Activated CD8-positive, alpha-beta T cell treated with anti-CD3 and anti-CD28 coated beads for 36 hours (primary cell): ENCODE measurements at regions not wholly inside any gene's neighbourhood (a gene's known extent, or its start where the extent isn't known, plus 50 kb on each side); places are given as distances from the start of the nearest gene placed in this dataset.

ENCODE experiments used
- ATAC-seq: fragments of 200-7000 bp; cut with Tn5 transposase; one replicate; pipeline ENCODE4 v1.10.0; 2021; ENCODE audit warnings: mild to moderate bottlenecking, moderate library complexity
- CTCF ChIA-PET: fragments of 350-600 bp; sonication (Branson Sonifier 250); formaldehyde crosslinking; loops from one replicate; lab custom pipeline; 2021; ENCODE audit warnings: antibody characterized with exemption; lab: Charles Lee
- POLR2A ChIA-PET: fragments of 350-600 bp; sonication (Branson Sonifier 250); formaldehyde crosslinking; loops from one replicate; lab custom pipeline; 2021; ENCODE audit warnings: antibody characterized with exemption; lab: Charles Lee
- DNase-seq: peaks from one replicate; pipeline ENCODE4 v3.0.0-alpha.2; 2020
- H3K27ac Mint-ChIP-seq: one replicate; pipeline ENCODE4 v1.8.0; 2021; ENCODE audit warnings: mild to moderate bottlenecking, mixed read lengths
- H3K27me3 Mint-ChIP-seq: one replicate; pipeline ENCODE4 v1.8.0; 2021; ENCODE audit warnings: mixed read lengths
- H3K36me3 Mint-ChIP-seq: one replicate; pipeline ENCODE4 v1.8.0; 2021; ENCODE audit warnings: low read depth, mixed read lengths
- H3K4me1 Mint-ChIP-seq: one replicate; pipeline ENCODE4 v1.8.0; 2021; ENCODE audit warnings: low read depth, mixed read lengths
- H3K4me3 Mint-ChIP-seq: one replicate; pipeline ENCODE4 v1.8.0; 2021; ENCODE audit warnings: mild to moderate bottlenecking, moderate library complexity, mixed read lengths
- H3K9me3 Mint-ChIP-seq: one replicate; pipeline ENCODE4 v1.8.0; 2021; ENCODE audit warnings: mixed read lengths
- intact Hi-C: fragments of 100-400 bp; cut with micrococcal nuclease; formaldehyde crosslinking; loops from one replicate; pipeline ENCODE4 v1.10.0; 2022
- TF ChIP-seq, protein P1 (sequence below): fragments of 200-600 bp; IDR thresholded peaks from one replicate; pipeline ENCODE4 v1.8.0; 2022; ENCODE audit warnings: antibody characterized with exemption, mild to moderate bottlenecking

DNA sequence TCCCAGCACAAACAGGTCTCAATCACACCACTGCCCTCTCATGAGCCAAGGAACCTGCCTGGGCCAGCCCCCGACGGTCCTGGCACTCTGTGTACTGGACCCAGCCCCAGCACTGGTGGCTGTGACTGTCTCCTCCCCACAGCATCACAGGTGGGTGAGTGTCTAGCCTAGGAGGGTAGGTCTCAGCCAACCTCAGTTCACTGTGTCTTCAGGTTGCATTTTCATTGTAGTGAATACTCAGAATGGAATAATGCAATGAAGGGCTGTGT, 163.4 kb upstream of the NSMCE3 start:
- Mint-ChIP-seq H3K4me3 (no peak overlapping the region), H3K27me3 (peaks cover 6% of the 10 kb centered on the region), H3K4me1 (no peaks in the 10 kb centered on the region), H3K36me3 (no peaks in the 10 kb centered on the region), H3K27ac (no peak overlapping the region), H3K9me3 (no peaks in the 10 kb centered on the region)
- TF ChIP-seq, protein P1, sequence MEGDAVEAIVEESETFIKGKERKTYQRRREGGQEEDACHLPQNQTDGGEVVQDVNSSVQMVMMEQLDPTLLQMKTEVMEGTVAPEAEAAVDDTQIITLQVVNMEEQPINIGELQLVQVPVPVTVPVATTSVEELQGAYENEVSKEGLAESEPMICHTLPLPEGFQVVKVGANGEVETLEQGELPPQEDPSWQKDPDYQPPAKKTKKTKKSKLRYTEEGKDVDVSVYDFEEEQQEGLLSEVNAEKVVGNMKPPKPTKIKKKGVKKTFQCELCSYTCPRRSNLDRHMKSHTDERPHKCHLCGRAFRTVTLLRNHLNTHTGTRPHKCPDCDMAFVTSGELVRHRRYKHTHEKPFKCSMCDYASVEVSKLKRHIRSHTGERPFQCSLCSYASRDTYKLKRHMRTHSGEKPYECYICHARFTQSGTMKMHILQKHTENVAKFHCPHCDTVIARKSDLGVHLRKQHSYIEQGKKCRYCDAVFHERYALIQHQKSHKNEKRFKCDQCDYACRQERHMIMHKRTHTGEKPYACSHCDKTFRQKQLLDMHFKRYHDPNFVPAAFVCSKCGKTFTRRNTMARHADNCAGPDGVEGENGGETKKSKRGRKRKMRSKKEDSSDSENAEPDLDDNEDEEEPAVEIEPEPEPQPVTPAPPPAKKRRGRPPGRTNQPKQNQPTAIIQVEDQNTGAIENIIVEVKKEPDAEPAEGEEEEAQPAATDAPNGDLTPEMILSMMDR = no peak
- POLR2A ChIA-PET = no interaction called here
- no peak for DNase-seq
- intact Hi-C loops = no loop called here
- CTCF ChIA-PET = no interaction called here
- no peak for ATAC-seq

DNA sequence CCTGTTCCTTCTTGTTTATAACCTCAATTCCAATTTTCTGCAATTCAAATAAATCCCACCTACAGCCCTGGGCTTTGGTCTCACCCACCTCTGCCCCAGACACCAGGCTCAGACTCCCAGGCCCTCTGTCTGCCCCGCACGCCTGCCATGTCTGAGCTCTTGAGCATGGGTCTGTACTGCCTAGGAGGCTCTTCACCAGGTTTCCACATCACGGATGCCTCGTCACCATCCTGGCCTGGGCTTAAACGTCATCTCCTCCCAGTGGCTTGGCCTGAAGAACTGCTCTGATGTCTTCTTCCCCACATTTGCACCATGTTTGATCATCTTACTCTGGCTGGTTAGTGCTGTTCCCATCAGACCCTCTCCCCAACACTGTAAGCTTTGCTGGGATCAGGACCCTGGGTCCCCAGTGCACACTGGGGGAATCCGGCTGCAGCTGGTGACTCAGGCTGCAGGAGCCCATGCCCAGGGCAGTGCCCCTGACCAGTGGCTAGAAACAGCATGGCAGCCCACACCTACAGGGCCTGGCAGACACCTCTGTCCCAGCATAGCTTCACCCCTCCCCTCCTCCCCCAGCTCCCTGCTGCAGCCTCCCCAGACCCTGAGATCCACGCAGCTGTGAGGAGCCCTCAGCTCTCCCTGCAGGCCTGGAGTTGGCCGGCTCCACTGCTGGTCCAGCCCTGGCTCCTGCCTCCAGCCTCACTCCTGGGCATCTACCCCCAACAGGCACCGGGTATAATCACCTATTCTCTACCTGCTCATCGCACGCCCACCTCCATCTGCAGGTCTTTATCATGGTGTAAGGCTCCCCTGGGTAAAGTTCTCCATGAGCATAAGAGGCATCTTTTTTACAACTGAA, 162.8 kb upstream of the NSMCE3 start:
- ChIA-PET POLR2A (no interaction called here), CTCF (no interaction called here)
- no peaks in the 10 kb centered on the region for H3K36me3 Mint-ChIP-seq
- ATAC-seq (no peak), DNase-seq (no peak)
- TF ChIP-seq, protein P1 = no peak
- peaks cover 11% of the 10 kb centered on the region for H3K27me3 Mint-ChIP-seq
- intact Hi-C loops = no loop called here
- H3K9me3 Mint-ChIP-seq = no peaks in the 10 kb centered on the region
- H3K4me1 Mint-ChIP-seq = no peaks in the 10 kb centered on the region
- no peak overlapping the region for H3K27ac Mint-ChIP-seq
- no peak overlapping the region for H3K4me3 Mint-ChIP-seq

DNA sequence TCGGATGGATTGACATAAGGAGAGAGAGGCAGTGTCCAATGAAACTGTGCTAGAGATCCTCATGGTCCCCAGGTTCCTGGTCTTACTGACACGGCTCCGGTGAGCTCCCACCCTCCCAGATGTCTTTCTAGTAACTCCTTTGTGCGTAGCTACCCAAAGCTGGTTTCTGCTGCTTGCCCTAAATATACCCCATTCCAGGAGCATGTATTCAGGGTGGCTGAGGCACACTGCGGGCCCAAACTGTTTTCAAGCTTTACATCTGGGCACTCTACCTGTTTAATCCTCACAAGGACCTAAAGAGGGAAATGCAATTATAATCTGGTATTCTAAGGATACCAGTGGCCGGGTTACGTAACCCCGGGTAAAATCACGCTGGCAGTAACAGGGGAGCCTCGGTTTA, 161.2 kb upstream of the NSMCE3 start:
- ATAC-seq = no peak
- POLR2A ChIA-PET = no interaction called here
- no peak for DNase-seq
- TF ChIP-seq, protein P1 = no peak
- no peak overlapping the region for H3K27ac Mint-ChIP-seq
- H3K4me3 Mint-ChIP-seq = no peak overlapping the region
- H3K36me3 Mint-ChIP-seq = no peaks in the 10 kb centered on the region
- H3K9me3 Mint-ChIP-seq = no peaks in the 10 kb centered on the region
- no peaks in the 10 kb centered on the region for H3K4me1 Mint-ChIP-seq
- CTCF ChIA-PET = no interaction called here
- intact Hi-C loops = no loop called here
- peaks cover 10% of the 10 kb centered on the region for H3K27me3 Mint-ChIP-seq

DNA sequence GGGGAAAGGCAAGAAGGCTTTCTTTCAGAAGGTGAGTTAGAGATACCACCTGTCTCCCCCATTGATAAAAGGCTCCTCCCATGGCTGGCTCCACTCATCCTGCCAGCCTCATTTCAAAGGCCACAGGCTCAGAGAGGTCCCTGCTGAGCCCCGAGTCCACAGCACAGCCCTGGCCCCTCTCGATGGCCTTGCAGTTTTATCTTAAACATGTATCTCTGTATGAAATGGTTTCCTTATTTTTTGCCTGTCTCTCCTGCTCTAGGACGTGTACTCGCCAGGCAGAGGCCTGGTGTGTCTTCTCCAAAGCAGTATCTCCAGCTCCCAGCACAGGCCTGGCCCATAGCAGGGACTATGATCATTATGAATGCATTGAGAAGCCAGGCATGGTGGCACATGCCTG, 160.5 kb upstream of the NSMCE3 start:
- H3K27me3 Mint-ChIP-seq = peaks cover 10% of the 10 kb centered on the region
- H3K4me1 Mint-ChIP-seq = no peaks in the 10 kb centered on the region
- no peak for ATAC-seq
- intact Hi-C loops = no loop called here
- DNase-seq = no peak
- ChIA-PET CTCF (no interaction called here), POLR2A (no interaction called here)
- H3K27ac Mint-ChIP-seq = no peak overlapping the region
- H3K4me3 Mint-ChIP-seq = no peak overlapping the region
- no peaks in the 10 kb centered on the region for H3K9me3 Mint-ChIP-seq
- no peaks in the 10 kb centered on the region for H3K36me3 Mint-ChIP-seq
- TF ChIP-seq, protein P1 = no peak

DNA sequence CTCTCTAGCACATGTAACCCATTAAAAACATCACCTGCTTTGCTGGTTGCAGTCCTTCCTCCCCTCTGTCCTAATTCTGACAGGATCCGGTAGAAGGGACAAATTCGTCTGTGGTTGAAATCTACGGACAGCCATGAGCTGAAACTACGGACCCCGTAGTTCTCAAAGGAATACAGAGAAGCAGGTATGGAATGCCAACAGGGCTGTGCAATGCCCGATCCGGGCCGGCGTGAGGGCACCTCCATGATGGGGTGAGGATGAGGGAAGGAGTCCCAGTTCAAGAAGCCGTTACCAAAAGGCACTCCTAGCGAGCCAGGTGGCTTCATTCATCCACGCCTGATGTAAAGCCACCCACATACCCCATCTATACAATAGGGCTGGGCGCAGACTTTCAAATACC, 160.0 kb upstream of the NSMCE3 start:
- H3K27me3 Mint-ChIP-seq = peaks cover 10% of the 10 kb centered on the region
- no peak overlapping the region for H3K27ac Mint-ChIP-seq
- no peaks in the 10 kb centered on the region for H3K9me3 Mint-ChIP-seq
- intact Hi-C loops = no loop called here
- H3K36me3 Mint-ChIP-seq = no peaks in the 10 kb centered on the region
- ATAC-seq = no peak
- no peak overlapping the region for H3K4me3 Mint-ChIP-seq
- DNase-seq = no peak
- TF ChIP-seq, protein P1 = no peak
- ChIA-PET POLR2A (no interaction called here), CTCF (no interaction called here)
- no peaks in the 10 kb centered on the region for H3K4me1 Mint-ChIP-seq
